ENCODE measurements at regions not wholly inside any gene's neighbourhood (a gene's known extent, or its start where the extent isn't known, plus 50 kb on each side); places are given as distances from the start of the nearest gene placed in this dataset.

GRCh38 chr9:545480-545879, 296.0 kb upstream of the DMRT1 start:
- TF ChIP-seq, protein P1, sequence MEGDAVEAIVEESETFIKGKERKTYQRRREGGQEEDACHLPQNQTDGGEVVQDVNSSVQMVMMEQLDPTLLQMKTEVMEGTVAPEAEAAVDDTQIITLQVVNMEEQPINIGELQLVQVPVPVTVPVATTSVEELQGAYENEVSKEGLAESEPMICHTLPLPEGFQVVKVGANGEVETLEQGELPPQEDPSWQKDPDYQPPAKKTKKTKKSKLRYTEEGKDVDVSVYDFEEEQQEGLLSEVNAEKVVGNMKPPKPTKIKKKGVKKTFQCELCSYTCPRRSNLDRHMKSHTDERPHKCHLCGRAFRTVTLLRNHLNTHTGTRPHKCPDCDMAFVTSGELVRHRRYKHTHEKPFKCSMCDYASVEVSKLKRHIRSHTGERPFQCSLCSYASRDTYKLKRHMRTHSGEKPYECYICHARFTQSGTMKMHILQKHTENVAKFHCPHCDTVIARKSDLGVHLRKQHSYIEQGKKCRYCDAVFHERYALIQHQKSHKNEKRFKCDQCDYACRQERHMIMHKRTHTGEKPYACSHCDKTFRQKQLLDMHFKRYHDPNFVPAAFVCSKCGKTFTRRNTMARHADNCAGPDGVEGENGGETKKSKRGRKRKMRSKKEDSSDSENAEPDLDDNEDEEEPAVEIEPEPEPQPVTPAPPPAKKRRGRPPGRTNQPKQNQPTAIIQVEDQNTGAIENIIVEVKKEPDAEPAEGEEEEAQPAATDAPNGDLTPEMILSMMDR (IDR thresholded peaks at IDR 0.05; ENCODE audit: insufficient read depth, low read length, poor library complexity, severe bottlenecking): no peak
- Histone ChIP-seq H3K4me3 (replicated peaks; ENCODE audit: low read depth, low read length) (no peak overlapping the region), H3K27me3 (replicated peaks; ENCODE audit: control insufficient read depth, insufficient read depth, low read length) (no peaks in the 10 kb centered on the region; the same call in 1 of the 2 replicates), H3K36me3 (ENCODE audit: control insufficient read depth, insufficient read depth, low read length) (no peaks in the 10 kb centered on the region)
- no peak for DNase-seq (ENCODE audit: extremely low read depth, insufficient read length)

DNA sequence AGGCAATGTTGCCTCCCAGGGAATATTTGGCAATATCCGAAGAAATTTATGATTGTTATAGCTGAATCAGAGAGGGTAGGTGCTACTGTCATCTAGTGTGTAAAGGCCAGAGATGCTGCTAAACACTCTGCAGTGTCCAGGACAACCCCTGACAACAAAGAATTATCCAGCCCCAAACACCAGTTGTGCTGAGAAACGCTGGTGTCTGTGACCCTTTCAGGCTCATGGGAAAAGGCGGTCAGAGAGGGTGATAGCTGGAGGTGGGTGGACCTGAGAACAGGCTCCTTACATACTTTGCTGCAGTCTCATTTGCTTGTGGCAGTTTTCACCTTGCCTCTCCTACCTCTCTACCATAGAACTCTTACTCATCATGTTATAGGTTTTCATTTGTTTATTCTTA, 295.3 kb upstream of the DMRT1 start:
- DNase-seq (ENCODE audit: extremely low read depth, insufficient read length): no peak
- H3K27me3 ChIP-seq (replicated peaks; ENCODE audit: control insufficient read depth, insufficient read depth, low read length): no peaks in the 10 kb centered on the region; the same call in 1 of the 2 replicates
- H3K4me3 ChIP-seq (replicated peaks; ENCODE audit: low read depth, low read length): no peak overlapping the region
- no peaks in the 10 kb centered on the region for H3K36me3 ChIP-seq (ENCODE audit: control insufficient read depth, insufficient read depth, low read length)
- TF ChIP-seq, protein P1 (IDR thresholded peaks at IDR 0.05; ENCODE audit: insufficient read depth, low read length, poor library complexity, severe bottlenecking): no peak

GRCh38 chr9:546797-547223, 294.7 kb upstream of the DMRT1 start:
- TF ChIP-seq, protein P1 (IDR thresholded peaks at IDR 0.05; ENCODE audit: insufficient read depth, low read length, poor library complexity, severe bottlenecking): peak; percentile 15
- no peaks in the 10 kb centered on the region for H3K36me3 ChIP-seq (ENCODE audit: control insufficient read depth, insufficient read depth, low read length)
- no peak overlapping the region for H3K4me3 ChIP-seq (replicated peaks; ENCODE audit: low read depth, low read length)
- no peaks in the 10 kb centered on the region; the same call in 1 of the 2 replicates for H3K27me3 ChIP-seq (replicated peaks; ENCODE audit: control insufficient read depth, insufficient read depth, low read length)
- DNase-seq (ENCODE audit: extremely low read depth, insufficient read length): no peak

- DNase-seq (ENCODE audit: extremely low read depth, insufficient read length): no peak
- TF ChIP-seq, protein P1 (IDR thresholded peaks at IDR 0.05; ENCODE audit: insufficient read depth, low read length, poor library complexity, severe bottlenecking): no peak
- Histone ChIP-seq H3K36me3 (ENCODE audit: control insufficient read depth, insufficient read depth, low read length) (no peaks in the 10 kb centered on the region), H3K4me3 (replicated peaks; ENCODE audit: low read depth, low read length) (no peak overlapping the region), H3K27me3 (replicated peaks; ENCODE audit: control insufficient read depth, insufficient read depth, low read length) (no peaks in the 10 kb centered on the region; the same call in 1 of the 2 replicates)
Measured at GRCh38 chr9:547314-547713, 294.2 kb upstream of the DMRT1 start.

DNA sequence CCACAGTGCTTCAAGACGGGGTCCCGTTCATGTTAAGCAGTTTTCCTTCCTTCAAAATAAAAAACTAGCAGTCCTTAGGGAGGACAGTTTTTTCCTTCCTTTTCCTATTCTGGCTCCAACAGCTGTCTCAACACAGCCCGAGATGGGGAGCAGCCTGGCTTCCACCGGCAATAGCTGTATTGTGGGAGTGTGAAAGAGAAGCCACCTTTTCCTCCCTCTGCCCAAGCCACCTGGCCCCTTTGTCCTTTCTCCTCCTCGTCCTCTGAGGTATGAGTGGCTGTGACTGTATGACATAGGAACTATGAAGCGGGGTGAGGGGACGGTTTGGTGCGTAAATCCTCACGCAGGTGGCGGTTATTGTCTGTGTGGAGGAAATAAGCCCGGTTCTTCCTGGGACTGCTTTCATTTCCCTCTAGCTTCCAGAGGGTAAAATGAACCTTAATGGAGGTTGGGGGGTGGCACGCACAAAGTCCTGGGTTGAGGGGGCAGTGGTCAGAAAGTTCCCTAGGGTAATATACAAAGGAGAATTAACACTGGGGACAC, 292.0 kb upstream of the DMRT1 start:
- H3K4me3 ChIP-seq (replicated peaks; ENCODE audit: low read depth, low read length): no peak overlapping the region
- TF ChIP-seq, protein P1 (IDR thresholded peaks at IDR 0.05; ENCODE audit: insufficient read depth, low read length, poor library complexity, severe bottlenecking): no peak

GRCh38 chr9:550333-550732, 291.2 kb upstream of the DMRT1 start:
- Histone ChIP-seq H3K36me3 (ENCODE audit: control insufficient read depth, insufficient read depth, low read length) (no peaks in the 10 kb centered on the region), H3K4me3 (replicated peaks; ENCODE audit: low read depth, low read length) (no peak overlapping the region), H3K27me3 (replicated peaks; ENCODE audit: control insufficient read depth, insufficient read depth, low read length) (peaks cover 1% of the 10 kb centered on the region; the same call in 1 of the 2 replicates)
- no peak for DNase-seq (ENCODE audit: extremely low read depth, insufficient read length)
- TF ChIP-seq, protein P1 (IDR thresholded peaks at IDR 0.05; ENCODE audit: insufficient read depth, low read length, poor library complexity, severe bottlenecking): no peak

More for the DNA sequence above, 292.0 kb upstream of the DMRT1 start:
- Histone ChIP-seq H3K27me3 (replicated peaks; ENCODE audit: control insufficient read depth, insufficient read depth, low read length) (no peaks in the 10 kb centered on the region; the same call in 1 of the 2 replicates), H3K36me3 (ENCODE audit: control insufficient read depth, insufficient read depth, low read length) (no peaks in the 10 kb centered on the region)
- DNase-seq (ENCODE audit: extremely low read depth, insufficient read length): no peak
